Activated T-helper 17 cell treated with anti-CD3 and anti-CD28 coated beads, Interleukin-2, amount 50 U/mL, for 72 hours (primary cell): ENCODE measurements at regions not wholly inside any gene's neighbourhood (a gene's known extent, or its start where the extent isn't known, plus 50 kb on each side); places are given as distances from the start of the nearest gene placed in this dataset.
"Not testable (repeated sequence)": the region's sequence is repeated elsewhere in the genome, so short reads cannot be mapped to it uniquely, and the experiment has no call there.

Source experiments
- ATAC-seq: fragments of 150-1000 bp; cut with Tn5 transposase; replicated peaks from 2 replicates; pipeline ENCODE4 v1.10.0; 2021; ENCODE audit warnings: mild to moderate bottlenecking, moderate library complexity
- H3K27ac Mint-ChIP-seq: one replicate; pipeline ENCODE4 v1.8.0; 2022; ENCODE audit warnings: mixed read lengths
- H3K27me3 Mint-ChIP-seq: one replicate; pipeline ENCODE4 v1.8.0; 2022; ENCODE audit warnings: mixed read lengths
- H3K36me3 Mint-ChIP-seq: one replicate; pipeline ENCODE4 v1.8.0; 2022; ENCODE audit warnings: low read depth, mild to moderate bottlenecking, mixed read lengths
- H3K4me1 Mint-ChIP-seq: one replicate; pipeline ENCODE4 v1.8.0; 2022; ENCODE audit warnings: mixed read lengths
- H3K4me3 Mint-ChIP-seq: one replicate; pipeline ENCODE4 v1.8.0; 2022; ENCODE audit warnings: mild to moderate bottlenecking, mixed read lengths
- H3K9me3 Mint-ChIP-seq: one replicate; pipeline ENCODE4 v1.8.0; 2022; ENCODE audit warnings: mixed read lengths

GRCh38 chr1:234960722-234961455, 167.7 kb downstream of the TOMM20 start:
- Mint-ChIP-seq H3K4me3 (peak overlapping the region; percentile 77), H3K27me3 (no peaks in the 10 kb centered on the region), H3K9me3 (no peaks in the 10 kb centered on the region), H3K4me1 (peaks cover 50% of the 10 kb centered on the region), H3K36me3 (peaks cover 8% of the 10 kb centered on the region), H3K27ac (peak overlapping the region; percentile 53)
- no peak for ATAC-seq

GRCh38 chr1:234958706-234959657, 169.7 kb downstream of the TOMM20 start:
- no peaks in the 10 kb centered on the region for H3K9me3 Mint-ChIP-seq
- ATAC-seq, result no peak
- H3K4me3 Mint-ChIP-seq, result no peak overlapping the region
- H3K36me3 Mint-ChIP-seq, result peaks cover 8% of the 10 kb centered on the region
- H3K27me3 Mint-ChIP-seq, result no peaks in the 10 kb centered on the region
- H3K27ac Mint-ChIP-seq, result peak overlapping the region; percentile 26
- peaks cover 49% of the 10 kb centered on the region for H3K4me1 Mint-ChIP-seq

GRCh38 chr1:234958066-234958705, 170.5 kb downstream of the TOMM20 start:
- Mint-ChIP-seq H3K36me3 (peaks cover 3% of the 10 kb centered on the region), H3K4me3 (no peak overlapping the region), H3K9me3 (no peaks in the 10 kb centered on the region), H3K27me3 (no peaks in the 10 kb centered on the region), H3K4me1 (peaks cover 48% of the 10 kb centered on the region), H3K27ac (no peak overlapping the region)
- ATAC-seq, result no peak

GRCh38 chr1:234957330-234958065, 171.1 kb downstream of the TOMM20 start:
- Mint-ChIP-seq H3K27ac (no peak overlapping the region), H3K36me3 (no peaks in the 10 kb centered on the region), H3K4me3 (no peak overlapping the region), H3K9me3 (no peaks in the 10 kb centered on the region), H3K4me1 (peaks cover 43% of the 10 kb centered on the region), H3K27me3 (no peaks in the 10 kb centered on the region)
- ATAC-seq, result no peak

- Mint-ChIP-seq H3K9me3 (no peaks in the 10 kb centered on the region), H3K4me1 (peaks cover 37% of the 10 kb centered on the region), H3K4me3 (no peak overlapping the region), H3K27ac (no peak overlapping the region), H3K27me3 (no peaks in the 10 kb centered on the region), H3K36me3 (no peaks in the 10 kb centered on the region)
- ATAC-seq, result no peak
These were observed 171.8 kb downstream of the TOMM20 start for GRCh38 chr1:234956821-234957329.

- H3K27me3 Mint-ChIP-seq, result no peaks in the 10 kb centered on the region
- peak overlapping the region; percentile 79 for H3K27ac Mint-ChIP-seq
- peaks cover 23% of the 10 kb centered on the region for H3K4me1 Mint-ChIP-seq
- H3K4me3 Mint-ChIP-seq, result peak overlapping the region; percentile 68
- ATAC-seq, result peak; percentile 47
- H3K36me3 Mint-ChIP-seq, result no peaks in the 10 kb centered on the region
- H3K9me3 Mint-ChIP-seq, result no peaks in the 10 kb centered on the region
These were observed 173.4 kb downstream of the TOMM20 start for GRCh38 chr1:234955107-234955731.

- no peak for ATAC-seq
- peak overlapping the region; percentile 68 for H3K4me3 Mint-ChIP-seq
- no peaks in the 10 kb centered on the region for H3K27me3 Mint-ChIP-seq
- no peaks in the 10 kb centered on the region for H3K36me3 Mint-ChIP-seq
- peak overlapping the region; percentile 79 for H3K27ac Mint-ChIP-seq
- peaks cover 23% of the 10 kb centered on the region for H3K4me1 Mint-ChIP-seq
- H3K9me3 Mint-ChIP-seq, result no peaks in the 10 kb centered on the region
These were observed 174.0 kb downstream of the TOMM20 start for GRCh38 chr1:234954613-234955012.

- Mint-ChIP-seq H3K27ac (no peak overlapping the region), H3K9me3 (peaks cover 3% of the 10 kb centered on the region), H3K27me3 (no peaks in the 10 kb centered on the region), H3K4me1 (peaks cover 23% of the 10 kb centered on the region), H3K4me3 (peak overlapping the region; percentile 68), H3K36me3 (no peaks in the 10 kb centered on the region)
- ATAC-seq, result no peak
These were observed 174.8 kb downstream of the TOMM20 start for GRCh38 chr1:234953655-234954405.

- Mint-ChIP-seq H3K4me3 (no peak overlapping the region), H3K27ac (no peak overlapping the region), H3K9me3 (peaks cover 3% of the 10 kb centered on the region), H3K27me3 (no peaks in the 10 kb centered on the region), H3K4me1 (peaks cover 13% of the 10 kb centered on the region), H3K36me3 (no peaks in the 10 kb centered on the region)
- no peak for ATAC-seq
These were observed 178.0 kb downstream of the TOMM20 start for GRCh38 chr1:234950598-234950997.

- not testable (repeated sequence) for ATAC-seq, H3K27ac Mint-ChIP-seq, H3K36me3 Mint-ChIP-seq, H3K27me3 Mint-ChIP-seq, H3K4me3 Mint-ChIP-seq, H3K9me3 Mint-ChIP-seq
- H3K4me1 Mint-ChIP-seq, result peaks cover 16% of the 10 kb centered on the region
These were observed 179.1 kb downstream of the TOMM20 start for GRCh38 chr1:234949528-234949927.

- Mint-ChIP-seq H3K9me3 (peaks cover 8% of the 10 kb centered on the region), H3K4me3 (peak overlapping the region; percentile 42), H3K36me3 (no peaks in the 10 kb centered on the region), H3K27me3 (no peaks in the 10 kb centered on the region), H3K27ac (peak overlapping the region; percentile 60), H3K4me1 (peaks cover 10% of the 10 kb centered on the region)
- peak; percentile 66 for ATAC-seq
These were observed 183.9 kb downstream of the TOMM20 start for GRCh38 chr1:234944439-234945344.

GRCh38 chr1:234943836-234944402, 184.7 kb downstream of the TOMM20 start:
- H3K4me1 Mint-ChIP-seq, result peaks cover 10% of the 10 kb centered on the region
- H3K9me3 Mint-ChIP-seq, result peaks cover 5% of the 10 kb centered on the region
- H3K27me3 Mint-ChIP-seq, result no peaks in the 10 kb centered on the region
- no peaks in the 10 kb centered on the region for H3K36me3 Mint-ChIP-seq
- no peak overlapping the region for H3K4me3 Mint-ChIP-seq
- ATAC-seq, result no peak
- no peak overlapping the region for H3K27ac Mint-ChIP-seq
